Astrocyte (in vitro differentiated cells and primary cell): ENCODE measurements at regions not wholly inside any gene's neighbourhood (a gene's known extent, or its start where the extent isn't known, plus 50 kb on each side); places are given as distances from the start of the nearest gene placed in this dataset.

Experiments used
- EZH2 ChIP-seq: IDR thresholded peaks from 2 replicates; pipeline ENCODE4 v1.6.1; 2012; ENCODE audit warnings: mild to moderate bottlenecking, low read length, inconsistent platforms; ENCODE audit not compliant: insufficient read depth
- TF ChIP-seq, protein P1 (sequence below): IDR thresholded peaks from 2 replicates; pipeline ENCODE4 v1.5.1; 2011; ENCODE audit warnings: low read depth, mild to moderate bottlenecking, inconsistent platforms, low read length, moderate library complexity; ENCODE audit not compliant: insufficient read depth

DNA sequence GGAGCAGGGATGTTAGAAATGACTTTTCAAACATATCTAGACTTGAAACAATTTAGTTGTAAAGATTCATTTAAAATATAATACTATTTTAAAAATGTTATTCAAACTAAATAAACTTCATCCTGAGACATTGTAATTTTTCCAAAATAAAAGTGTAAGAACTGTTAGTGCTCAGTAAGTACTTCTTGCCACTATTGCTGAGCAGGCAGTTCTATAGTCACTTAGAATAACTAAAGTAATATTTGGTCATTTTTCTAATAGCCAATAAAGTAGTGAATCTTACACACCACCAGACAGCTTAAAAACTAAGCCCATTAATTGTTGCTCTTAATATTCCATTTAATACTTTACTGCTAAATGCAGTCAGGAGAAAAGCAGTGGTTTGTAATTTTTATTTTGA, 1120.0 kb upstream of the CDH10 start:
- TF ChIP-seq, protein P1, sequence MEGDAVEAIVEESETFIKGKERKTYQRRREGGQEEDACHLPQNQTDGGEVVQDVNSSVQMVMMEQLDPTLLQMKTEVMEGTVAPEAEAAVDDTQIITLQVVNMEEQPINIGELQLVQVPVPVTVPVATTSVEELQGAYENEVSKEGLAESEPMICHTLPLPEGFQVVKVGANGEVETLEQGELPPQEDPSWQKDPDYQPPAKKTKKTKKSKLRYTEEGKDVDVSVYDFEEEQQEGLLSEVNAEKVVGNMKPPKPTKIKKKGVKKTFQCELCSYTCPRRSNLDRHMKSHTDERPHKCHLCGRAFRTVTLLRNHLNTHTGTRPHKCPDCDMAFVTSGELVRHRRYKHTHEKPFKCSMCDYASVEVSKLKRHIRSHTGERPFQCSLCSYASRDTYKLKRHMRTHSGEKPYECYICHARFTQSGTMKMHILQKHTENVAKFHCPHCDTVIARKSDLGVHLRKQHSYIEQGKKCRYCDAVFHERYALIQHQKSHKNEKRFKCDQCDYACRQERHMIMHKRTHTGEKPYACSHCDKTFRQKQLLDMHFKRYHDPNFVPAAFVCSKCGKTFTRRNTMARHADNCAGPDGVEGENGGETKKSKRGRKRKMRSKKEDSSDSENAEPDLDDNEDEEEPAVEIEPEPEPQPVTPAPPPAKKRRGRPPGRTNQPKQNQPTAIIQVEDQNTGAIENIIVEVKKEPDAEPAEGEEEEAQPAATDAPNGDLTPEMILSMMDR = no peak
- TF ChIP-seq EZH2 = no peak
